Activated CD4-positive, alpha-beta memory T cell treated with anti-CD3 and anti-CD28 coated beads for 36 hours (primary cell): ENCODE measurements at regions not wholly inside any gene's neighbourhood (a gene's known extent, or its start where the extent isn't known, plus 50 kb on each side); places are given as distances from the start of the nearest gene placed in this dataset.

Experiments used
- CTCF ChIA-PET: fragments of 350-600 bp; sonication (Branson Sonifier 250); formaldehyde crosslinking; loops from one replicate; lab custom pipeline; 2021; ENCODE audit warnings: antibody characterized with exemption, inconsistent platforms; lab: Charles Lee
- POLR2A ChIA-PET: fragments of 350-600 bp; sonication (Branson Sonifier 250); formaldehyde crosslinking; loops from one replicate; lab custom pipeline; 2021; ENCODE audit warnings: antibody characterized with exemption; lab: Charles Lee
- DNase-seq: peaks from one replicate; pipeline ENCODE4 v3.0.0-alpha.2; 2020
- H3K27ac Mint-ChIP-seq: one replicate; pipeline ENCODE4 v1.8.0; 2021; ENCODE audit warnings: mixed read lengths
- H3K27me3 Mint-ChIP-seq: one replicate; pipeline ENCODE4 v1.8.0; 2021; ENCODE audit warnings: mixed read lengths
- H3K36me3 Mint-ChIP-seq: one replicate; pipeline ENCODE4 v1.8.0; 2021; ENCODE audit warnings: mixed read lengths
- H3K4me1 Mint-ChIP-seq: one replicate; pipeline ENCODE4 v1.8.0; 2021; ENCODE audit warnings: low read depth, mixed read lengths
- H3K4me3 Mint-ChIP-seq: one replicate; pipeline ENCODE4 v1.8.0; 2021; ENCODE audit warnings: mild to moderate bottlenecking, mixed read lengths
- H3K9me3 Mint-ChIP-seq: one replicate; pipeline ENCODE4 v1.8.0; 2021; ENCODE audit warnings: mixed read lengths
- intact Hi-C: fragments of 100-400 bp; cut with micrococcal nuclease; formaldehyde crosslinking; loops from one replicate; pipeline ENCODE4 v1.15.1; 2023

DNA sequence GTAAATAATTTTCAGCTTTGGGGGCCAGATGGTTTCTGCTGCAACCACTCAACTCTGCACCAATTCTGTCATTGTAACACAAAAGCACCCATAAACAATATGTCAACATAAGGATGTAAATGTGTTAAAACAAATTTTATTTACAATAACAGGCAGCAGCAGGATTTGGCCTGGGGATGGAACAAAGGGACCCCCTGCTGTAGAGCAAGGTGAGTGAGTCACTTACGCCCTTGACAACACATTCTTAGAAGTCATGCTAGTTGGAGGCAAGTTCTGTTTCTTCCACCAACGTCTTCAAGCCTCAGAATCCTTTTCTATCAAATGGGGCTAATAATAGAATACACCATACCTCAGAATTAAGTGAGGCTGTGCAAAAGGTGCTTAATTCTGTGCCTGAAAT lies 610.2 kb upstream of the SYT4 start:
- Mint-ChIP-seq H3K4me1 (no peaks in the 10 kb centered on the region), H3K27ac (no peak overlapping the region), H3K27me3 (no peaks in the 10 kb centered on the region), H3K36me3 (no peaks in the 10 kb centered on the region), H3K9me3 (peaks cover 6% of the 10 kb centered on the region), H3K4me3 (no peak overlapping the region)
- ChIA-PET CTCF (no interaction called here), POLR2A (no interaction called here)
- no peak for DNase-seq
- intact Hi-C loops, result no loop called here

DNA sequence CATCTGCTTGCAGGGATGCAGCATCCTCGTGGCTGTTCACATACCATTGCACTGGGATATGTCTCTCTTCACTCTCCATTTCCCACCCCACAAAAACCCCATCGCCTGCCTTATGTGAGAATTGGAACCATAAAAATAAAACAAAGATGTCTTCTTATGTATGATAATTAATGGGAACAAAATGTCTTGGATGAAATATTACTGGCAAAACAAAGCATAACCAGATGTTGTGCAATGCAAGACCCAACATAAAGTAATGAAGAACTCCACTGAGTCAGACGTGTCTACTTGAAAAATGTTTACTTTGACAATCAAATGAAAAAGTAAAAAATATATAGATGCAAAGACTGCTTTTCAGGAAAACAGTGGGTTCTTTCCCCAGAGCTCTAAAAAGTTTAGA lies 611.3 kb upstream of the SYT4 start:
- Mint-ChIP-seq H3K4me1 (no peaks in the 10 kb centered on the region), H3K27me3 (no peaks in the 10 kb centered on the region), H3K4me3 (no peak overlapping the region), H3K27ac (no peak overlapping the region), H3K36me3 (no peaks in the 10 kb centered on the region), H3K9me3 (peaks cover 10% of the 10 kb centered on the region)
- CTCF ChIA-PET, result no interaction called here
- no peak for DNase-seq
- intact Hi-C loops, result no loop called here
- POLR2A ChIA-PET, result no interaction called here

DNA sequence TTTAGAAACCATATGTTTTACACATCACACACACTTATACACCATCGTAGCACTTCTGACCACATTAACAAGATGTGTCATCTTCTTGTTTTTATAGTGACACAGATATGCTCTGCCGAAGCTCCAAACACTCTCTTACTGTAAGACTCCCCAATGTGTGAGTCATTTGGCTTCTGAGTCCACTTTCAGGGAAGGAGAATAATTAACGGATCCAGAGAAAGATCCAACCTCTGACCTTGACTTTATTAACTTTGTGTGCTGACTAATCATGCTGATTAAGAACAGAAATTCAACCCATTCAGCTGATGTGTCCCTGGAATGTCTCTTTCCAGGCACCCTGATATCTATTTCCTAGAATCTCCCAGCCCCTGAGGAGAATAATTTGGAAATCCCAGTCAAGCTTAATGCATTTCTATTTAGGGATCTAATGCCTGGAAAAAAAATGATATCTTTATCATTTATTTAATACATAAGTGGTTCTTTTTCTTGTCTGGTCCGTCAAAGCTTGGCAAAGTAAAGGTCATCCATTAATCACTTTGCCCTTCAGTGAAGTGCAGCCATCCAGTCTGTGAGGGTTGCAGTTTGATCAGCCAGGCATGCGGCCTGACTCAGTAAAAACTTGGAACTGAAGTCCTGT lies 615.8 kb upstream of the SYT4 start:
- Mint-ChIP-seq H3K9me3 (peaks cover 16% of the 10 kb centered on the region), H3K4me3 (no peak overlapping the region), H3K27me3 (no peaks in the 10 kb centered on the region), H3K27ac (no peak overlapping the region), H3K4me1 (no peaks in the 10 kb centered on the region), H3K36me3 (no peaks in the 10 kb centered on the region)
- CTCF ChIA-PET, result no interaction called here
- POLR2A ChIA-PET, result no interaction called here
- intact Hi-C loops, result no loop called here
- DNase-seq, result no peak

DNA sequence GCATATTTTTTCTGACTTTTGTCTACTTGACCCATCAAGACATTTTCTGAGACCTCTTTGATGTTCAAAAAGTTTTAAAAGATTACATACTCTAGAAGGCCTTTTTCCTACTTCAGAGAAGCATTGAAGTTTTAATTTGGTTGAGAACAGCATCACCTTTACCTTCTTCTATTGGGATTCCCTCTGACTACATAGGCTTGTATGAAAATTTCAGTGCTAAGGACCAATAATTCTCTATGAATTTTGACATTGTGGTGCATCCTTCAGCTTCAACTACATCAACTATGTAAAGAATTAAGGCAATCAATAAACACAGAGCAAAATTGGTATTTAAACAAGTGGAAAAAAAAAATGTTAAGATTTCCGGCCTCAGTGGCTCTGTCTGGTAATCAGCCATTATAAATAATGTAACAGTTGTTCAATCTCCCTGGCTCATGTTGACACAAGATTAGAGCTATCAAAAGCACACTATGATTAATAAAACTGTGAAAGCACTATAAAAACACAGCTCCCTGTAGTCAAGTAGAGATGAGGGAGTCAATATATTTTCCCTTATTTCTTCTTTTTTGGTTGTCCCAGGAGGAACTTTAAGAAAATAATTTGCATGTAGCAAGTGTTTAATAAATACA lies 627.0 kb upstream of the SYT4 start:
- Mint-ChIP-seq H3K9me3 (peaks cover 7% of the 10 kb centered on the region), H3K27me3 (no peaks in the 10 kb centered on the region), H3K4me1 (no peaks in the 10 kb centered on the region), H3K36me3 (no peaks in the 10 kb centered on the region), H3K27ac (no peak overlapping the region), H3K4me3 (no peak overlapping the region)
- intact Hi-C loops, result no loop called here
- DNase-seq, result no peak
- CTCF ChIA-PET, result no interaction called here
- POLR2A ChIA-PET, result no interaction called here

DNA sequence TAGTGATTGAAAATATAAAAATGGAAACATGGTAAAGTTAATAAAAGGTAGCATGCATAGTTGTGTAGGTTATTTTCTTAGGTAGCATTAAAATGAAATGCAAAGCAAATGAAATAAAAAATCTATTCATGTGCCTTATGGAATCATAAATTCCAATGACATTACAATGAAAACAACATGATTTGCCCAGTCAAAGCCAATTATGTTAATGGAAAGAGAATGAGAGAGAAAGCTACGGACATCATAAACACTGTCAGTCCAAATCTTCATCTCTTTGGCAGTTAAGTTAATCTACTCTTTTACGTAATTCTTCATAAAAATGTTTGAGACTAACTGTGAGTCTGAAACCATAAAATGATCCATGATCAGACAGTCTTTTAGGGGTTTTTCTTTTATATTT lies 636.7 kb upstream of the SYT4 start:
- CTCF ChIA-PET, result no interaction called here
- POLR2A ChIA-PET, result no interaction called here
- Mint-ChIP-seq H3K4me1 (no peaks in the 10 kb centered on the region), H3K27ac (no peak overlapping the region), H3K9me3 (peaks cover 5% of the 10 kb centered on the region), H3K27me3 (no peaks in the 10 kb centered on the region), H3K4me3 (no peak overlapping the region), H3K36me3 (no peaks in the 10 kb centered on the region)
- DNase-seq, result no peak
- intact Hi-C loops, result no loop called here

DNA sequence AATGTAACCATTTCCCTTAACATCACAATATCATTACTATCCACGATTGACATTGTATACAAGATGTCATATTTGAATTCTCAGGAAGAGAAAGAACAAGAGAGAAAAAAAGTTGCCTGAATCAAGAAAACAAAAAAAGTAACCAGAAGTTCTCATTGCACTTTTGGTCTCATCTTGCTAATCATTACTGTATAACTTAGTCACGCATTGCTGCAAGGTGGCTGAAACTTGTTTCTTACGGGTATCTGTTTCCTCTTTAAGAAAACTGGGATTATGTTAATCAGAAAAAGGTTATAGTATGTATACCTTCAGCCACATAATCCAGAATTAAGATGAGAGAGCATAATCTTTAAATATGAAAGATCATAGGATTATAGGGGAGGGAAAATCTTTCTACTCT lies 639.7 kb upstream of the SYT4 start:
- CTCF ChIA-PET, result no interaction called here
- no peak for DNase-seq
- Mint-ChIP-seq H3K9me3 (peaks cover 2% of the 10 kb centered on the region), H3K36me3 (no peaks in the 10 kb centered on the region), H3K27me3 (no peaks in the 10 kb centered on the region), H3K27ac (no peak overlapping the region), H3K4me3 (no peak overlapping the region), H3K4me1 (no peaks in the 10 kb centered on the region)
- intact Hi-C loops, result no loop called here
- POLR2A ChIA-PET, result interaction anchor here (0.6 kb wide), 1 partner anchor 115 kb away, joined by 3 read pairs; no protein-coding TSS in a partner anchor

DNA sequence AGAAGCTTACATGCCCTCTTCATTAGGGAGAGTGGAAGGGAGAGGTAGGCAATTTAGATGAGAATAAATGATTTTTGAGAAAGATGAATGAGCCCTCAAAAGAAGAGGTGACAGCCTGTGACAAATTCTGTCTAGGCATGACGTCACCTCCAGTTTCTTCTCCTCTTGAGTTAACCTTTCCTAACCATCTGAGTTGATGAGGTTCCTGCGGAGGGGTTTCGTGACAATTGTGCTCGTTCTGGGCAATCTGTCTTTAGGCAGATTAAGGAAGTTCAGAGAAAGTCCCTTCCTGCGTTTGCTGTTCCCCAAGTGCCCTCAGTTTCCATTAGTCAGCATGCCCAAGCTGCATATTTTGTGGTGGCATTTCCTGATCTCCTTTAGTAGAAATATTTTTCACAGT lies 640.2 kb upstream of the SYT4 start:
- no peak overlapping the region for H3K27ac Mint-ChIP-seq
- intact Hi-C loops, result no loop called here
- no peaks in the 10 kb centered on the region for H3K4me1 Mint-ChIP-seq
- no peaks in the 10 kb centered on the region for H3K27me3 Mint-ChIP-seq
- no peak for DNase-seq
- ChIA-PET CTCF (no interaction called here), POLR2A (no interaction called here)
- H3K9me3 Mint-ChIP-seq, result peaks cover 2% of the 10 kb centered on the region
- no peak overlapping the region for H3K4me3 Mint-ChIP-seq
- H3K36me3 Mint-ChIP-seq, result no peaks in the 10 kb centered on the region

DNA sequence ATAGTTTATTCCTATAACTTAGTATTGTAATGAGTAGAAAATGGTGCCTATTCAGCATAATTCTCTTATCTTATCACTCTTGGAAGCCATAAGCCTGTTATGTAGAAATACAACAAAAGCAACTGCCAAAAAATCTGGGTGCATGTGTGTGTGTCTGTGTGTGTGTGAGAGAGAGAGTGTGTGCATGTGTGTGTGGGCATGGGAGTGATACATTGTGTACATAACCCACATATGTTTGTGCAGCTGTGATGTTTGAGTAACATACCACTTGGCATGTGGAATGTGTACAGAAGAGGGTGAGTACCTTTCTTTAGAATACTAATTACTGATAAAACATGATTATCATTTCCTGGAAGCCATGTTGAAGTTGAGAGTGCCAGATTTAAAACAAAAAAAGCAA lies 642.3 kb upstream of the SYT4 start:
- H3K27ac Mint-ChIP-seq, result no peak overlapping the region
- H3K9me3 Mint-ChIP-seq, result peaks cover 2% of the 10 kb centered on the region
- H3K4me3 Mint-ChIP-seq, result no peak overlapping the region
- CTCF ChIA-PET, result no interaction called here
- intact Hi-C loops, result no loop called here
- no peaks in the 10 kb centered on the region for H3K4me1 Mint-ChIP-seq
- H3K27me3 Mint-ChIP-seq, result no peaks in the 10 kb centered on the region
- no peaks in the 10 kb centered on the region for H3K36me3 Mint-ChIP-seq
- DNase-seq, result no peak
- POLR2A ChIA-PET, result no interaction called here

DNA sequence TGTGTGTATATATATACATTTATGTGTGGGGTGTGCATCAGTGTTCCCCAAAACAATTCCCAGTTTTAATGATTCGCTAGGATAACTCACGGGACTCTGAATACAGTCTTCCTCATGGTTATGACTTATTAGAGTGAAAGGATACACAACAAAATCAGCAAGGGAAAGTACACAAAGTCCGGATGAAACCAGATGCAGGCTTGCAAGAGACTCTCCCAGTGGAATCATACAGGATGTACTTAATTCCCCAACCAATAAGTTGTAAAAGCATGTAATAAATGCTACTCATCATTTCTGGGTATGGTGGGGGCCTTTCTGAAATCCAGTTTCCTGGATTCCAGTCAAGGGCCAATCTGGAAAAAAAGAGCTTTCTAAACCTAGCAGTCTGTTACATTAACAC lies 654.1 kb upstream of the SYT4 start:
- Mint-ChIP-seq H3K27ac (no peak overlapping the region), H3K9me3 (peaks cover 4% of the 10 kb centered on the region), H3K4me1 (no peaks in the 10 kb centered on the region), H3K36me3 (no peaks in the 10 kb centered on the region), H3K4me3 (no peak overlapping the region), H3K27me3 (no peaks in the 10 kb centered on the region)
- no peak for DNase-seq
- ChIA-PET CTCF (no interaction called here), POLR2A (no interaction called here)
- intact Hi-C loops, result no loop called here

DNA sequence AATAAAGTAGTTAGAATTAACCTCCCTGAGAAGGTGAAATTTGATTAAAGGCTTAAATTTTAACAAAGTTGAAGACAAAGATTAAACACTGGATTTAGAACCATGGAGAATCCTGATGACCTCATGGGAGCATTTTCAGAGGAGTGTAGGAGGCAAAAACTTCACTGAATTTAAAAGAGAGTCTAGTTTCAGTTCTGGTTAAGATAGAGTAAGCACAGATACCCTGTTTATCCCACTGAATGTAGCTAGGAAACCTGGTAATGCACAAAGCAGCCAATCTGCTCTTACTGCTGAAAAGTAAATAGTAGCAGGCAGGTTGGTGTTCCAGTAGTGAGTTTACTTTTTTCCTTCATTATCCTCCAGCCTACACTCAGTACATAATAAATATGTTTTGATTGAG lies 654.9 kb upstream of the SYT4 start:
- CTCF ChIA-PET, result no interaction called here
- Mint-ChIP-seq H3K9me3 (peaks cover 4% of the 10 kb centered on the region), H3K27ac (no peak overlapping the region), H3K27me3 (no peaks in the 10 kb centered on the region), H3K36me3 (no peaks in the 10 kb centered on the region), H3K4me1 (no peaks in the 10 kb centered on the region), H3K4me3 (no peak overlapping the region)
- DNase-seq, result no peak
- intact Hi-C loops, result no loop called here
- POLR2A ChIA-PET, result no interaction called here

DNA sequence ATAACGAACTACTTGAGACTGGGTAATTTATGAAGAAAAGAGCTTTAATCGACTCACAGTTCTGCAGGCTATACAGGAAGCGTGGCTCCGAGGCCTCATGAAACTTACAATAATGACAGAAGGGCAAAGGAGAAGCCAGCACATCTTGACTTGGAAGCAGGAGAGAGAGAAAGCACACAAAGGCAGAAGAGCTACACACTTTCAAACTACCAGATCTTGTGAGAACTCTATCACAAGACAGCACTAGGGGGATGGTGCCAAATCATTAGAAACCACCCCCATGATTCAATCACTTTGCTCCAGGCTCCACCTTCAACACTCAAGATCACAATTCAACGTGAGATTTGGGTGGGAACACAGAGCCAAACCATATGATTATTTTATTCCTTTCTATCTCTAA lies 655.9 kb upstream of the SYT4 start:
- DNase-seq, result no peak
- POLR2A ChIA-PET, result no interaction called here
- peaks cover 4% of the 10 kb centered on the region for H3K9me3 Mint-ChIP-seq
- H3K4me3 Mint-ChIP-seq, result no peak overlapping the region
- intact Hi-C loops, result no loop called here
- no peak overlapping the region for H3K27ac Mint-ChIP-seq
- no peaks in the 10 kb centered on the region for H3K4me1 Mint-ChIP-seq
- no peaks in the 10 kb centered on the region for H3K36me3 Mint-ChIP-seq
- no peaks in the 10 kb centered on the region for H3K27me3 Mint-ChIP-seq
- CTCF ChIA-PET, result no interaction called here

DNA sequence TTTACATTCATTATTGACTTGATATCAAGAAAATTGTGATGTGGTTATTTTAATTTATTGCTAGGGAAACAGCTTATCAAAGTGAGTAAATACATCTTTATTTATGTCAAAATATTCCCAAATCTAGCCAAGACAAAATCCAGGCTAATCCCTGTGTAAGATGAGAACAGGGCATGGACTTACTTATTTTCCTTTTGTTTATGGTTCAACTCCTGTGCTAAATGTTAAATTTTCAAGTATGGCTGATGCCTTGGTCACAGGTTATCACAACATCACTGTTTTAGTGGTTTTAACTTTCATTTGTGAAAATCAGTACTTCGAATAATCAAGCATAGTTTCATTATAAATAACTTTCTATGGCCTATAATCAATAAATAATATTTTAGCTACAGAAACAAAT lies 657.0 kb upstream of the SYT4 start:
- no peaks in the 10 kb centered on the region for H3K27me3 Mint-ChIP-seq

DNA sequence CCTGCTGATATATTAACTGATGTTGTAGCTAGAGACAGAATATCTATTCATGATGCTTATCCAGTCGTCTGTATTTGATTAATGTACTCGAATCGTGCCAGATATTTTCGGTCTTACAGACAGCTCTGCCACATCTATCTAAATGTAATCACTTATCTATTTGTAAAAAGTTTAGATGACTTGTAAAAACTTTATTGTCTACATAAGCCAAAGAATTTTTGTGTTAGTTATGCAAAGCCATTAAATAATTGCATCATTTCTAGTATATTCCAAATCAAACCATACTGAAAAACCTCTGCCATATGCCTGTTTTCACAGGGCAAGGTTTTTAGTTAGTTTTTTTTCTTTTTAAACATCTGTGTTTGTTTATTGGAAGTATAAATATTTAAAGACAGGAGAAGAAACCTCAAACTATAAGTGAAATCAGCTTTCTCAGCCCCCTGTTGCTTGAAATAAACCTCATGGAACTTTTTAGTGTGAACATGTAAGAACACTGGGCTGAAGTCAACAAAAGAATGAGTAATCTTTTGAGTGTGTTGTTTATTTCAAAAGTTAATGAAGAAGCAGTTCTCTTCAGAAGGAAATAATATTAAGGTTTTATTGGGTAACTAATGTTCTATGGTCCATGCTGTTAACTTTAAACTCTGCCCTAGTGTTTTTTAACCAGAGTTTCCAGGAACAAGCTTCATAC lies 657.6 kb upstream of the SYT4 start:
- ChIA-PET CTCF (no interaction called here), POLR2A (no interaction called here)
- no peaks in the 10 kb centered on the region for H3K36me3 Mint-ChIP-seq
- H3K9me3 Mint-ChIP-seq, result peaks cover 16% of the 10 kb centered on the region
- H3K27me3 Mint-ChIP-seq, result no peaks in the 10 kb centered on the region
- intact Hi-C loops, result no loop called here
- no peak for DNase-seq
- H3K4me1 Mint-ChIP-seq, result no peaks in the 10 kb centered on the region
- no peak overlapping the region for H3K27ac Mint-ChIP-seq
- no peak overlapping the region for H3K4me3 Mint-ChIP-seq

More for the DNA sequence above, 657.0 kb upstream of the SYT4 start:
- intact Hi-C loops, result no loop called here
- no peak overlapping the region for H3K27ac Mint-ChIP-seq
- H3K4me1 Mint-ChIP-seq, result no peaks in the 10 kb centered on the region
- no peak overlapping the region for H3K4me3 Mint-ChIP-seq
- ChIA-PET CTCF (no interaction called here), POLR2A (no interaction called here)
- no peaks in the 10 kb centered on the region for H3K36me3 Mint-ChIP-seq
- no peak for DNase-seq
- peaks cover 14% of the 10 kb centered on the region for H3K9me3 Mint-ChIP-seq
